ENCODE measurements at regions not wholly inside any gene's neighbourhood (a gene's known extent, or its start where the extent isn't known, plus 50 kb on each side); places are given as distances from the start of the nearest gene placed in this dataset.

DNA sequence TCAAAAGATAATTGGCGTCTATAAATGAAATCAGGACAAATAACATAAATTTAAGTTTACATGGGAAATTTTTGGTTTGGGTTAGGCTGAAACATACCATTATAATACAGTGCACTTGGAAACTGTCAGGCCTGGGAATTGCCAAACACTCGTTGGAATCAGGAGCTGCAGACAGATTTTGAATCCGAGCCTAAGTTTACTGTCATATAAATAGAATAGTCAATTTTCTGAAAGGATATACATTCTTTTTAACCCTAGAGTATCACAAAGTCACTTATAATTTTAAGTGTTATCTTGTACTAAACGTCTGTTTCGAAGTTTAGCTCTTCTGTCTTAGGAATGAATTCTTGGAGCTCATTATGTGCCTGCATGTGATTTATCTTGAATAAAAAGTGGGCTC is 234.1 kb downstream of the VEGFC start:
- no peak for ATAC-seq
- TF ChIP-seq TOX (CRISPR knock-in tag; IDR thresholded peaks at IDR 0.05; ENCODE audit: borderline replicate concordance) (no peak), BACH2 (CRISPR knock-in tag; IDR thresholded peaks at IDR 0.05; ENCODE audit: borderline replicate concordance) (no peak), CSDC2 (CRISPR knock-in tag; IDR thresholded peaks at IDR 0.05) (no peak), SNAI2 (CRISPR knock-in tag; IDR thresholded peaks at IDR 0.05) (no peak), ZNF70 (CRISPR knock-in tag; IDR thresholded peaks at IDR 0.05) (no peak), ZNF565 (CRISPR knock-in tag; conservative IDR thresholded peaks at IDR 0.05; ENCODE audit: low read depth) (no peak), ZNF8 (CRISPR knock-in tag; IDR thresholded peaks at IDR 0.05) (no peak)
- TF ChIP-seq, protein P1, sequence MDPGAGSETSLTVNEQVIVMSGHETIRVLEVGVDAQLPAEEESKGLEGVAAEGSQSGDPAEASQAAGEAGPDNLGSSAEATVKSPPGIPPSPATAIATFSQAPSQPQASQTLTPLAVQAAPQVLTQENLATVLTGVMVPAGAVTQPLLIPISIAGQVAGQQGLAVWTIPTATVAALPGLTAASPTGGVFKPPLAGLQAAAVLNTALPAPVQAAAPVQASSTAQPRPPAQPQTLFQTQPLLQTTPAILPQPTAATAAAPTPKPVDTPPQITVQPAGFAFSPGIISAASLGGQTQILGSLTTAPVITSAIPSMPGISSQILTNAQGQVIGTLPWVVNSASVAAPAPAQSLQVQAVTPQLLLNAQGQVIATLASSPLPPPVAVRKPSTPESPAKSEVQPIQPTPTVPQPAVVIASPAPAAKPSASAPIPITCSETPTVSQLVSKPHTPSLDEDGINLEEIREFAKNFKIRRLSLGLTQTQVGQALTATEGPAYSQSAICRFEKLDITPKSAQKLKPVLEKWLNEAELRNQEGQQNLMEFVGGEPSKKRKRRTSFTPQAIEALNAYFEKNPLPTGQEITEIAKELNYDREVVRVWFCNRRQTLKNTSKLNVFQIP (CRISPR knock-in tag; IDR thresholded peaks at IDR 0.05; ENCODE audit: borderline replicate concordance, low read depth) = no peak
- TF ChIP-seq, protein P2, sequence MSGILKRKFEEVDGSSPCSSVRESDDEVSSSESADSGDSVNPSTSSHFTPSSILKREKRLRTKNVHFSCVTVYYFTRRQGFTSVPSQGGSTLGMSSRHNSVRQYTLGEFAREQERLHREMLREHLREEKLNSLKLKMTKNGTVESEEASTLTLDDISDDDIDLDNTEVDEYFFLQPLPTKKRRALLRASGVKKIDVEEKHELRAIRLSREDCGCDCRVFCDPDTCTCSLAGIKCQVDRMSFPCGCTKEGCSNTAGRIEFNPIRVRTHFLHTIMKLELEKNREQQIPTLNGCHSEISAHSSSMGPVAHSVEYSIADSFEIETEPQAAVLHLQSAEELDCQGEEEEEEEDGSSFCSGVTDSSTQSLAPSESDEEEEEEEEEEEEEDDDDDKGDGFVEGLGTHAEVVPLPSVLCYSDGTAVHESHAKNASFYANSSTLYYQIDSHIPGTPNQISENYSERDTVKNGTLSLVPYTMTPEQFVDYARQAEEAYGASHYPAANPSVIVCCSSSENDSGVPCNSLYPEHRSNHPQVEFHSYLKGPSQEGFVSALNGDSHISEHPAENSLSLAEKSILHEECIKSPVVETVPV (CRISPR knock-in tag; IDR thresholded peaks at IDR 0.05) = no peak
- TF ChIP-seq, protein P3, sequence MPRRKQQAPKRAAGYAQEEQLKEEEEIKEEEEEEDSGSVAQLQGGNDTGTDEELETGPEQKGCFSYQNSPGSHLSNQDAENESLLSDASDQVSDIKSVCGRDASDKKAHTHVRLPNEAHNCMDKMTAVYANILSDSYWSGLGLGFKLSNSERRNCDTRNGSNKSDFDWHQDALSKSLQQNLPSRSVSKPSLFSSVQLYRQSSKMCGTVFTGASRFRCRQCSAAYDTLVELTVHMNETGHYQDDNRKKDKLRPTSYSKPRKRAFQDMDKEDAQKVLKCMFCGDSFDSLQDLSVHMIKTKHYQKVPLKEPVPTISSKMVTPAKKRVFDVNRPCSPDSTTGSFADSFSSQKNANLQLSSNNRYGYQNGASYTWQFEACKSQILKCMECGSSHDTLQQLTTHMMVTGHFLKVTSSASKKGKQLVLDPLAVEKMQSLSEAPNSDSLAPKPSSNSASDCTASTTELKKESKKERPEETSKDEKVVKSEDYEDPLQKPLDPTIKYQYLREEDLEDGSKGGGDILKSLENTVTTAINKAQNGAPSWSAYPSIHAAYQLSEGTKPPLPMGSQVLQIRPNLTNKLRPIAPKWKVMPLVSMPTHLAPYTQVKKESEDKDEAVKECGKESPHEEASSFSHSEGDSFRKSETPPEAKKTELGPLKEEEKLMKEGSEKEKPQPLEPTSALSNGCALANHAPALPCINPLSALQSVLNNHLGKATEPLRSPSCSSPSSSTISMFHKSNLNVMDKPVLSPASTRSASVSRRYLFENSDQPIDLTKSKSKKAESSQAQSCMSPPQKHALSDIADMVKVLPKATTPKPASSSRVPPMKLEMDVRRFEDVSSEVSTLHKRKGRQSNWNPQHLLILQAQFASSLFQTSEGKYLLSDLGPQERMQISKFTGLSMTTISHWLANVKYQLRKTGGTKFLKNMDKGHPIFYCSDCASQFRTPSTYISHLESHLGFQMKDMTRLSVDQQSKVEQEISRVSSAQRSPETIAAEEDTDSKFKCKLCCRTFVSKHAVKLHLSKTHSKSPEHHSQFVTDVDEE (CRISPR knock-in tag; IDR thresholded peaks at IDR 0.05) = no peak

DNA sequence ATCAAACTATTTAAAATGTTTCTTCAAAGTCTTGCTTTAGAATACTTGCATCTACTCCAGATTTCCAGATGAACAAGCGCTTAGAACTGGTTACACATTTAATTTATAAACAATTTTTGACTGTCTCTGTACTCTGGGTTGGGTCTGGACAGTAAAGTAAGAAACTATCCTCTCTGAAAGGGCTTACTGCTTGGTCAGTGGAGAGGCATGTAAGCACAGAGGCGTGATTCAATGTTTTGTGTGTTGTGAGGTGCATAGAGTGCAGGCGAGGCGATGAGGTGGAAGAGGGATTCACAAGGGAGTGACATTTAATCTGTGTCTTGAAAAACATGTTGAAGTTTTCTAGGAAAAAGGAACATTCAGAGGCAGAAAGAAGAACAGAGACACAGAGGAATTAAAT is 231.4 kb downstream of the VEGFC start:
- ATAC-seq = peak; percentile 23; the same call in 2 of the 3 replicates
- TF ChIP-seq GLIS3 (CRISPR knock-in tag; IDR thresholded peaks at IDR 0.05) = no peak
- TF ChIP-seq CSDC2 (CRISPR knock-in tag; IDR thresholded peaks at IDR 0.05) = no peak
- no peak for TF ChIP-seq OSR1 (CRISPR knock-in tag; IDR thresholded peaks at IDR 0.05)
- TF ChIP-seq, protein P1 (CRISPR knock-in tag; IDR thresholded peaks at IDR 0.05; ENCODE audit: borderline replicate concordance, low read depth) = no peak

DNA sequence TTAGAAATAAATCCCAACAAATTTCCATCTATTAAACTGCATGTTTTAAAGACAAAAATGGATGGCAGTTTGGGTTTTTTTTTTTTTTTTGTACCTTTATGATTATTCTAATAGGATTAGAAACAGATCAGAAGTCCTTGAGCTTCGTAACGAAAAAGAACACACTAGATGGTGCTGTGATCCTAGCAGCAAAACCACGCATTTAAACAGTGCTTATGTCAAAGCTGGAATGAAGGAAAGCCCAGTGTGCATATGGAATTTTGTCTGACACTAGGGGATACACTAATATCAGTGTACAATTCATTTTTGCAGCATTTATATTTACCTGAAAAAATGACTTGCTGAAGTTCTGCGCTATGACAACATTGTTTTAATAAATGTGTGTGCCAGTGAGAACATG is 229.1 kb downstream of the VEGFC start:
- peak; percentile 89 for ATAC-seq
- TF ChIP-seq, protein P1 (CRISPR knock-in tag; IDR thresholded peaks at IDR 0.05; ENCODE audit: borderline replicate concordance, low read depth) = no peak
- TF ChIP-seq ARNTL (CRISPR knock-in tag; IDR thresholded peaks at IDR 0.05; ENCODE audit: borderline replicate concordance, low read depth) (no peak), BACH2 (CRISPR knock-in tag; IDR thresholded peaks at IDR 0.05; ENCODE audit: borderline replicate concordance) (no peak), ESRRG (CRISPR knock-in tag; IDR thresholded peaks at IDR 0.05) (no peak), ISL1 (CRISPR knock-in tag; IDR thresholded peaks at IDR 0.05) (no peak), PPARA (CRISPR knock-in tag; IDR thresholded peaks at IDR 0.05; ENCODE audit: borderline replicate concordance) (no peak), GLIS3 (CRISPR knock-in tag; IDR thresholded peaks at IDR 0.05) (no peak), ZFP30 (CRISPR knock-in tag; IDR thresholded peaks at IDR 0.05) (no peak), TOX (CRISPR knock-in tag; IDR thresholded peaks at IDR 0.05; ENCODE audit: borderline replicate concordance) (no peak), ZFP3 (CRISPR knock-in tag; IDR thresholded peaks at IDR 0.05) (no peak), ZC3H10 (CRISPR knock-in tag; IDR thresholded peaks at IDR 0.05) (no peak)
- TF ChIP-seq, protein P3 (CRISPR knock-in tag; IDR thresholded peaks at IDR 0.05) = no peak
- TF ChIP-seq, protein P4, sequence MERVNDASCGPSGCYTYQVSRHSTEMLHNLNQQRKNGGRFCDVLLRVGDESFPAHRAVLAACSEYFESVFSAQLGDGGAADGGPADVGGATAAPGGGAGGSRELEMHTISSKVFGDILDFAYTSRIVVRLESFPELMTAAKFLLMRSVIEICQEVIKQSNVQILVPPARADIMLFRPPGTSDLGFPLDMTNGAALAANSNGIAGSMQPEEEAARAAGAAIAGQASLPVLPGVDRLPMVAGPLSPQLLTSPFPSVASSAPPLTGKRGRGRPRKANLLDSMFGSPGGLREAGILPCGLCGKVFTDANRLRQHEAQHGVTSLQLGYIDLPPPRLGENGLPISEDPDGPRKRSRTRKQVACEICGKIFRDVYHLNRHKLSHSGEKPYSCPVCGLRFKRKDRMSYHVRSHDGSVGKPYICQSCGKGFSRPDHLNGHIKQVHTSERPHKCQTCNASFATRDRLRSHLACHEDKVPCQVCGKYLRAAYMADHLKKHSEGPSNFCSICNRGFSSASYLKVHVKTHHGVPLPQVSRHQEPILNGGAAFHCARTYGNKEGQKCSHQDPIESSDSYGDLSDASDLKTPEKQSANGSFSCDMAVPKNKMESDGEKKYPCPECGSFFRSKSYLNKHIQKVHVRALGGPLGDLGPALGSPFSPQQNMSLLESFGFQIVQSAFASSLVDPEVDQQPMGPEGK (CRISPR knock-in tag; IDR thresholded peaks at IDR 0.05; ENCODE audit: borderline replicate concordance) = no peak
- TF ChIP-seq, protein P5, sequence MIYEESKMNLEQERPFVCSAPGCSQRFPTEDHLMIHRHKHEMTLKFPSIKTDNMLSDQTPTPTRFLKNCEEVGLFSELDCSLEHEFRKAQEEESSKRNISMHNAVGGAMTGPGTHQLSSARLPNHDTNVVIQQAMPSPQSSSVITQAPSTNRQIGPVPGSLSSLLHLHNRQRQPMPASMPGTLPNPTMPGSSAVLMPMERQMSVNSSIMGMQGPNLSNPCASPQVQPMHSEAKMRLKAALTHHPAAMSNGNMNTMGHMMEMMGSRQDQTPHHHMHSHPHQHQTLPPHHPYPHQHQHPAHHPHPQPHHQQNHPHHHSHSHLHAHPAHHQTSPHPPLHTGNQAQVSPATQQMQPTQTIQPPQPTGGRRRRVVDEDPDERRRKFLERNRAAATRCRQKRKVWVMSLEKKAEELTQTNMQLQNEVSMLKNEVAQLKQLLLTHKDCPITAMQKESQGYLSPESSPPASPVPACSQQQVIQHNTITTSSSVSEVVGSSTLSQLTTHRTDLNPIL (CRISPR knock-in tag; IDR thresholded peaks at IDR 0.05; ENCODE audit: low read depth) = no peak

All from SK-N-SH treated with all-trans-retinoic acid at 6 μM for 48 hours (cell line).